NCI-H2196 treated with DMSO at 0.1 percent for 48 hours (cell line): ENCODE measurements at regions not wholly inside any gene's neighbourhood (a gene's known extent, or its start where the extent isn't known, plus 50 kb on each side); places are given as distances from the start of the nearest gene placed in this dataset.
"Not testable (repeated sequence)": the region's sequence is repeated elsewhere in the genome, so short reads cannot be mapped to it uniquely, and the experiment has no call there.

Experiments
- DNase-seq: peaks from one replicate; lab custom pipeline; 2025; ENCODE audit not compliant: unreplicated experiment; lab: John Stamatoyannopoulos, UW

DNA sequence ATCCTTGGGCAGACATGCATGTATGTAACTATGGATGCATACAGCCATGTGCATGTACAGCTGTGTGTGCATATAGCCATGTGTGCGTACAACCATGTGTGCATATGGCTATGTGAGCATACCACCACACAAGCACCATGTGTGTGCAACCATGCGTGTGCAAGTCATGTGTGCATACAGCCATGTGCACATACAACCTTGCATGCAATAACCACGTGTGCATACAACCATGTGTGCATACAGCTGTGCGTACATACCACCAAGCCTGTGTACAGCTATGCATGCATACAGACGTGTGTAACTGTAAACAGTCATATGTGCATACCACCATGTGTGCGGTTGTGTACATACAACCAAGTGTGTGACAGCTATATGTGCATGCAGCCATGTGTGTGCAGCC is 186.4 kb downstream of the LAT start:
- not testable (repeated sequence) for DNase-seq

DNA sequence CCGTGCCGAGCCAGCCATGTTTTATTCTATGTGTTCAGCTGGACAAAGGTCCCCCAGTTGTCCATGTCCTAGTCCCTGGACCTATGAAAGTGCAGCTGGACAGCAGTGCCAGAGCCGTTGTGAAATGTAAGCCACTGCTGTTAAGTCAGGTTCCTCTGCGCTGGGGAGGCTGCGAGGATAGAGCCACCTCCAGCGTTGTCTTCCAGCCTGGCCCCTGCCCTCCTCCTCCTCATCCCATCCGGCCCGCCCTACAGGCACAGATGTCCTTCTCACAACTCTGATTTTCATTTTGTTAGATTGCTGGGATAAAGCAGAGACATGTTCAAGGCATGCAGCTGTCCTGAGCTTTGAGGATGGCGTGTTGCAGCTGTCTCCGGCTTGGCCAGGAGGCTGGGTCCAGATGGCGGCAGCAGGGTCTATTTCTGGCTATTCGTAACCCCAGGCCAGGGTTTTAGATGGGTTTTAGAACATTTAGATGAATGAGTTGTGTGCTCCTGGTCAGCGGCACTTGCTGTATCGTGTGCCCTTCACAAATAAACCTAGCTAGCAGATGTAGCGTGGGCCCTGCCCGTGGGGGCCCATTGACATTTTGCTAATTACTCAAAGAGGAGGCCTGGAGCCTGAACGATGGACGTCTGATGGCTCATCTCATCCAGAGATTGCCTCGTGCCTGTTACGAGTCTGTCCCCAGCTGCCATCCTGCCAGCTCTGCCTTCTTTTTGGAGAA is 185.7 kb downstream of the LAT start:
- DNase-seq, result not testable (repeated sequence)

DNA sequence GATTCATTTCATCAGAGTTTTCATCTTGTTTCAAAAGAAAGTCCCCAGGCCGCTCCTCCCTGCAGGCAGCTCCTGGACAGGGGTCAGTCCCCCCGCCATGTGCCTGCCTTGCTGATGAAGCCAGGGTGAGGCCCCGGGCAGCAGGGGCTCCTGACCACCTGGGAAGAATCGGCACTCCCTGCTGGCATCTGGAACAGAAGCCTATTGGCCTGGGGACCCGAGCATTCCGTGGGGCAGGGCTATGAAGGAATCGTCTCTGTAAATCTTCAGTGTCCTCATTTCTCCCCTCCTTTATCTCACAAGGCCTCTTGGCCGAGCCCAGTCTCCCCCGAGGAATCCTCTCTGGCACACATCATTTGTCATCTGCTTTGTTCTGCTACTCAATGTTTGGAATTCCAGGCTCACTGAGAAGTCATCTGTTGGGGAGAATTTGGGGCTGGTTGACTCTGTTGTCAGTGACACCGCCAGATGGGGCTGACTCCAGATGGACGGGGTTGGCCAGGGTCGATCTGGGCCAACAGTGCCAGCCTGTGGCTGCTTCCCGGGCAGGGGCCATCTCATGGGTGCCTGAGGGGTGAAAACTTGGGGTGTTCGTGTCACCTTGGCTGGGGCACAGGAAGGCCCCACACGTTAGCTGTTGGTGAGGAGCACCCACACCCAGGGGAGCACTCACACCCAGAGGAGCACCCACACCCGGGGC is 184.6 kb downstream of the LAT start:
- not testable (repeated sequence) for DNase-seq

DNA sequence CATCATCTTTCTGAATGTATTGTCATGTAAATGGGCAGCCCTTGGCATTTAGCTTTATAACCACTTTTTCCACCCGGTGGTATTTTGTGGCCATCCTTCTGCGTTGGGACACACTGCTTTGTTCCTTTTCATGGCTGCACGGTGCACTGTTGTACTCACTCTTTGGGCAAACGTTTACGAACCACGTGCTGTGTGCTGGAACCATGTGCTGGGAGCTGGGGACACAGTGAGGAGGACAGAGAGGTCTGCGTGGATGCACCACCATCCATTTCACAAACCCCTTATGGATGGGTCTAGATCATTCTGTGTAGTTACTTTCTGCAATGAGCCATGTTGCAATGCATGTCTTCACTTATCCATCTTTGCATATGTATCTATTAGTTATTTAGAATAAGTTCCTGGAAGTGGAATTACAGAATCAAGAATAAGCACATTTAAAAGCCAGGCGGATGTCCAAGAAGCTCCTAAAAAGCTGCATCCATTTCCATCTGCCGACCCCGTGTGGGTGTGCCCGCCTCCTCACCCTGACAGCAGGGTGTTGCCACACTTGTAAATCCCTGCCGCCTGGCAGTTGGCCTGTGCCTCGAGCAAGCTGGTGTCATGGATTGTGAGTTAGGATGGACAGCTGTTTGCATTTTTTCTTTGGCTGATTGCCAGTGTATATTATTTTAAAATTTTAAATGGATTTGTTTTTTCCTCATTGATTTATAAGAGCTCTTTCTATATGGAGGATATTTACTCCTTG is 183.8 kb downstream of the LAT start:
- DNase-seq, result not testable (repeated sequence)

DNA sequence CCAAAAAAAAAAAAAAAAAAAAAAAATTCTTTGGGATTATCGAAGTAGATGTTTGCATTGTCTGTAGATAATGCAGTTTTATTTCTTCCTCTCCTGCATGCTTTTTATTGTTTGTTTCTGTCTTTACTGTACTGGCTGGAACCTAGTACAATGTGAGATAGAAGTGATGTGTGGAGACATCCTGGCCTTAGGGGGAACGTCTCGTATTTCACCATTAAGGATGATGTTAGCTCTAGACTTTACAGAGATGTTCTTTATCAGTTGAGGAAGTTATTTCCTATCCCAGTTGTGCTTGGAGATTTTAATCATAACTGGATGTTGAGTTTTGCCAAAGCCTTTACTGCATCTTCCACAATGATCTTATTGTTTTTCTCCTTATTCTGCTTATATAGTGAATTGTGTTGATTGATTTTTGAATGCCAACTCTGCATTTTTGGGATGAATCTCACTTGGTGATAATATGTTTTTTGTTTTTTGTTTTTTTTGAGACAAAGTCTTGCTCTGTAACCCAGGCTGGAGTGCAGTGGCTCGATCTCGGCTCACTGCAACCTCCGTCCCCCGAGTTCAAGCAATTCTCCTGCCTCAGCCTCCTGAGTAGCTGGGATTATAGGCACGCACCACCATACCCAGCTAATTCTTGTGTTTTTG is 179.7 kb downstream of the LAT start:
- not testable (repeated sequence) for DNase-seq

DNA sequence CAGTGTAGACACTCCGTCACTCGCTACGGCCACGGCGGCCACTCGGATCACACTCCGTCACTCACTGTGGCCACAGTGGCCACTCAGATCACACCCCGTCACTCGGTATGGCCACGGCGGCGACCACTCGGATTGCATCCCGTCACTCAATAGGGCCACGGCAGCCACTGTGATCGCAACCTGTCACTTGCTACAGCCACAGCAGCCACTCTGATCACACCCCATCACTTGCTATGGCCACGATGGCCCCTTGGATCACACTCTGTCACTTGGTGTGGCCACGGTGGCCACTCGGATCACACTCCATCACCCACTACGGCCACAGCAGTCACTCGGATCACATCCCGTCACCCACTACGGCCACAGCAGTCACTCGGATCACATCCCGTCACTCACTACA is 175.3 kb downstream of the LAT start:
- DNase-seq, result not testable (repeated sequence)

DNA sequence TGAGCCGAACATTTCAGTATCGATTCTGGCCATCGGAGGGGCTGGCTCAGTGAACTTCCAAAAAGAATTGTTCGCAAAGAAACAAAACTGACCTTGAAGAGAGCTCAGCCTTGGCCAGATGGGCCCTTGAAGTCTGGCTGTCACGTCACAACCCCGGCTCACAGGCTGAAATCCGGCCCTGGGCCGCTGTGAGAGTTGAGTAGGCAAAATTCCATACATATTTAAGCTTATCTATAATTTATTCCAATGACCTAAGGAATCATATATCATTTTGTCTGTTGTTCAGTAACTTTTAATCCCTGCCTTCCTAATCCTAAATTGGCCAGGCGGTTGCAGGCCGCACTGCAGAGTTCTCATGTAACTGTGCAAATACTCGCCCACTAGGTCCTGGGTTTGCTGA is 174.8 kb downstream of the LAT start:
- DNase-seq, result not testable (repeated sequence)

DNA sequence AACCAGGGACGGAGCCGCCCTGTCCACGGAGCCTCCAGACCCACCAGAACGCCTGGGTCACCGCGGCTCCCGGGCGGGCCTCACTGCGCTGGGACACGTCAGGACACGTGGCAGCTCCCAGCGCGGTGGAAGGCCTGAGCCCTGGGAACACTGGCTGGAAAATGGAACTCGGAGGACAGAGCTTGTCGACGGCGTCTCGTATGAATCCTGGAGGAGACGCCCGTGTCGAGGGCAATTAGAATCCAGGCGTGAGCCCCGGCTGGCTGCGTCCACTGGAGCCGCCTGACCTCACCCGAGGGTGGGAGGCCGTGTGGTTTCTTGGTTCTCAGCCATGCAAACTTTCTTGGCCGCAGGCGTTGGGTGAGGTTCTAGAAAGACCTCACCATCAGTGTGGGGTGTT is 173.9 kb downstream of the LAT start:
- no peak for DNase-seq

DNA sequence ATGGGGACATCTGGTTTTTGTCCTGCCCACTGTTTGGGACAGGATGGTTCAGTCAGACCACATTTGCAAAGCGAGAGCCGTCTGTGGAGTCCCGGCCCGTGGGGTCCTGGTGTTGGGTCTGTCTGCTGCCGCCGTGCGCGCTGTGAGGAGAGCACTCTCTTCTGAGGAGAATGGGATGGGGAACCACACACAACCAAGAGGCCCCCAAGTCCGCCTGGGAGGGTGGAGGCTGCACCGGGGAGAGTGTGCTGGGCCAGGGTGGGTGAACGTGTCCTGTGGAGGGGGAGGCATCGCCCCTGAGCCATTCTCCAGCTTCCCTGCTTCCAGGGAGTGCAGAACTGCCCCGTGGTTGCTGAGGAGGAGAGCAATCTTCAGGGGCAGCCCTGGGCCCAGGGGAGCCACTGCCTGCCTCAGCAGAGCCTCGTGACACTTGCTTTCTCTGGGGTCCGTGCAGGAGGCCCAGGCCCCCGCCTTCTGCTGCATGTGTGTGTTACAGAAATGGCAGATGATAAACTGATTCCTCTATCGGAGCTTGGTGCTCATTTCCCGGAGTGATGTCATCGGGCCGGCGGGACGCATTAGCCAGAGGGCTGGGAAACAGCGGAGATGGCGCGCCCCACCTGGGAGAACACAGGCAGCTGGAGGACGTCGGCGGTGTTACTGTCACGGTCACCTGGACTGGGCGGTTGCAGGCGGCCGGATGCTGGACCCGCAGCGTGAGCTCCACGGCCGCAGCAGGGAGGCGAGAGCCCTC is 173.4 kb downstream of the LAT start:
- DNase-seq, result not testable (repeated sequence)

DNA sequence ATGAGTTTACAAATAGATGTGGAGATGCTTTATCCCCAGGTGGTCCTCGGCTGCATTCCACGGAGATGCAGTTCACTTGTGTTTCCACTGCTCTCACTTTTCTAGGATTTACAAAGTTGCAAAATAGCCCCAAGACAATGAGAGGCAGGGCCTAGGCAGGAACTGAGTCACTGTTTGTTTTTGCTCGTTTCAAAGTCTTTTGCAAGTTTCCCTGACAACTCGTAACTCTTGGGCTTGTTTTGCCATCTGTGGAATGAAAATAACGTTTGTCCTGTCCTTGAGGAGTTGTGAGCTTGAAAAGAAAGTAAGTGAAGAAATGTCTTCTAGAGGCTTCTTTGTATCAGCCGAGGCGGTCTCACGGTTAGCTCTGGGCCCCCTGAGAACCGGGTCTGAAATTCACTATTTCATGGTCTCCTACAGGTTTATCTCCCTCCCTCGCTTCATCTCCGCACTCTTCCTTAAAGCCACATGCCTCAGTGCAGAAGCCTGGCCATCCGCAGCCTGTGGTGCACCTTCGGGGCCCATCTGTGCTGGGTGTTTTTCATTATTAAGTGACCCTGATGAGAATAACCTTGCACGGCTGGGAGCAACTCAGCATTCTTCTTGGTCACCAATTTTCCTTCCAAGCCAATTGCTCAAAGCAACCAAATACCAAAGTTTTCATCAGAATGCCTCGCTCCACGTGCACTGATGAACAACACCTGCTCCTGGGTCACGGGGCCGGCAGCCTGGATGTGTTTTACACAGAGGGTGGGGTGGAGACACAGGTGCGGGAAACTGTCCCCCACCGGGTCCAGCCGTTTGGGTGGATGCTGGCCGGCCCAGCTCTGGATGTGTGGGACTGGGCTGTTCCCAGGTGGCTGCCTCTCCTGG is 172.4 kb downstream of the LAT start:
- DNase-seq, result not testable (repeated sequence)

DNA sequence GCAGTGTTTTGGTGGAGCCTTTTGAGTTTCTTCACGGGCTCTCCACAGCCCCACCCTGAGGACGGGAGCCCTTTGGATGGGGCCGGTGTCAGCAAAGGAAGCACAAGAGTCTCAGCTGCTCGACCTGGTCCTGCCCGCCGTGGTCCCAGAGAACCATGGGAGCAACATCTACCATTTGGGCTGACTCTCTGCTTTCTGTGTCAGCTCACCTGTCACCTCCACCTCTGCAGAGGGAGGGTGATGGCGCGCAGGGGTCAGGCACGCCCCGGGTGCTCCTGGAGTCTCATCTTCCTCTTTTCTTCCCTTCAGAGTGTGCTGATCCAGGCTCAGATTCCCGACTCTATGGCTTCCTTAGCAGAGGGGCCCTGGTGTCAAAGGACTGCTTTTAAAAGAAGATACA is 171.7 kb downstream of the LAT start:
- DNase-seq, result no peak

DNA sequence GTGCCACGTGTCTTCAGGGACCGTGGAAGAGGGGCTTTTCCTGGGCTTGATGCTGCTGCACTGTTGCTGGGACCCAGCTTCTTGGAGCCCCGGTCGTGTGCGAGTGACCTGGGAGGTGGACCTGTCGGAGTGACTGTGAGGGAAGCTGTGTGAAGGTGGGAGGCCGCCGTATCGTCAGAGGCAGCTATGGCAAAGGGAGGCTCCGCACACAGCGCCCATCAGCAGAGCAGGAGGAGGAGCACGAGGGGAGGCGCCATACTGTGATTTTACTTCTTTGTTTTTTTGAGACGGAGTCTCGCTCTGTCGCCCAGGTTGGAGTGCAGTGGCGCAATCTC is 171.0 kb downstream of the LAT start:
- not testable (repeated sequence) for DNase-seq

DNA sequence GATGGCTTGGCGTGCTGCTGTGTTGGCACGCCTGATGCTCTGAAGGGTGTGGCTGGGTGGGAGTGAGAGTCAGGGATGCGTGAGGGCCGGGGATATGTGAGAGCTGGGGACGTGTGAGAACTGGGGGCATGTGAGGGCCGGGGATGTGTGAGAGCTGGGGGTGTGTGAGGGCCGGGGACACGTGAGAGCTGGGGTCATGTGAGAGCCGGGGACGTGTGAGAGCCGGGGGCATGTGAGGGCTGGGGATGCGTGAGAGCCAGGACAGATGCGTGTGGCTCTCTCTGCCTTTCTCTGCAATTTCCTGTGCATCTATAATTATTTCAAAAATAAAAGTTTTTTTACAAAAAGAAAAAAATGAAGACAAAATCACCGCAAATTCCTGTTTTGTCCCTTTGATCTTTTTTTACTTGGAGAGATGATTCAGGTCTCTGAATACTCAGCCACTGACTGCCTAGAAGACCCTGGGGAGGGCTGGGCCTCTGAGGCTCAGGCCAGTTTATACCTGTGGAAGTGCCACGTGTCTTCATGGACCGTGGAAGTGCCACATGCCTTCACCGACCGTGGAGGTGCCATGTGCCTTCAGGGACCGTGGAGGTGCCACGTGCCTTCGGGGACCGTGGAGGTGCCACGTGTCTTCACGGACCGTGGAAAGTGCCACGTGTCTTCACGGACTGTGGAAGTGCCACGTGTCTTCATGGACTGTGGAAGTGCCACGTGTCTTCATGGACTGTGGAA is 170.4 kb downstream of the LAT start:
- not testable (repeated sequence) for DNase-seq

DNA sequence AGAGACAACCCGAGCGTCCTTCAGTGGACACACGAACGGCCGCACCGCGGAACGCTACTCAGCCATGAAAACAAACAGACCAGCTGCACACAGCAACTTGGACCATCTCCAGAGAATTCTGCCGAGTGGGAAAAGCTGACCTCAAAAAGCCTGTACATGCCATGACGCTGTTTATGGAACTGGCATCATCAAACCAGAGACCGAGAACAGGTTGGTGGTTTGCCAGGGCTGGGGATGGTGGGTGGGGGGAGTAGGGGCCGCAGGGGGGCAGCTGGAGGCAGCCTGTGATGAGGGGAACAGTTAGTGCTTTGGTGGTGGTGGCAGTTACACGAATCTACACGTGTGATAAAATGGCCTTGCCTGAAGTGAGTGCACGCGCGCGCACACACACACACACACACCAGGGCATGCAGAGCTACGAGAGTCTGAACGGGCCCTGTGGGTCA is 169.8 kb downstream of the LAT start:
- no peak for DNase-seq

DNA sequence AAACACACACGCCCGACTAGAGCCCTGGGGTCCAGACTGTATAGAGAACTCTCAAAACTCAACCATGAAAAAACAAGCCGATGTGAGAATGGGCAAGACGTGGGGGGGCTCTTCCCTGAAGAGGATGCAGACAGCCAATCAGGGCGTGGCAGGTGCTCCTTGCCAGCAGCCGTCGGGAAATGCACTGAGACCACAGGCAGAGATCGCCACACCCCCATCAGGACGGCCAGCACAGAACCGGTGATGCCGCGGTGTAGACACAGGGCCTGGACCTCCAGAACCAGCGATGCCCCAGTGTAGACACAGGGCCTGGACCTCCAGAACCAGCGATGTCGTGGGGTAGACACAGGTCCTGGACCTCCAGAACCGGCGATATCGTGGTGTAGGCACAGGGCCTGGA is 169.2 kb downstream of the LAT start:
- no peak for DNase-seq

DNA sequence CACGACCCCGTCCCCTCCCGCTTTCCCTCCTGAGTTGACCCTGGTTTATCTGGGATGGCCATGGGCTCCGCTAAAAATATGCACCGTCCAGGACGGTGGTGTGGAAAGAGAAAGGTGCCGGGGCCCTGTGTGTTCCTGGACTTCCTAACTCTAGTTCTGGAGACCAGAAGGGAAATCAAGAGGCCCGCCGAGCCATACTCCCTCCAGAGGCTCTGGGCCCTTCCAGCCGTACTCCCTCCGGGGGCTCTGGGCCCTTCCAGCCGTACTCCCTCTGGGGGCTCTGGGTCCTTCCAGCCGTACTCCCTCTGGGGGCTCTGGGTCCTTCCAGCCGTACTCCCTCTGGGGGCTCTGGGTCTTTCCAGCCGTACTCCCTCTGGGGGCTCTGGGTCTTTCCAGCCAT is 168.5 kb downstream of the LAT start:
- not testable (repeated sequence) for DNase-seq

DNA sequence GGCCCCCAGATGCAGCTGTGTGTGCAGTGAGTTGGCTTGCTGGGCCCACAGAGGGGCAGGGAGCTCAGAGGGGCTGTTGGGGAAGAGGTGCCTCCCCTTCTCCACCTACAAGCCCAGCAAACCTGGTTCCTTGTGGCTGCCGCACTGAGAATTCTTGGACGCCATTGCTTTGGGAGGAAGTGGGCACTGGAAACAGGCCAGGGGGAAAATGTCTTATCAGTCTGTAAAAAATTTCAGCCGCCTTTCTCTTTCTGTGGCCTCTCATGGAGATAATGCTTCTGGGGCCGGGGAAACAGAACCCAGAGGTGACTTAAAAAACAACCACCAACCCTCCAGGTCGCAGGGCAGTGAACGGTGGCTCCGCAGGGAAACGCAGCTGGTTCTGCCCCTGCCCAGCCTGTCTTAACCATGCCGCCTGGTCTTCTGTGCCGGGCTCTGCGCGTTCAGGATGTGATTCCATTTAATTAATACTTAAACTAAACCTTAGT is 167.7 kb downstream of the LAT start:
- not testable (repeated sequence) for DNase-seq

DNA sequence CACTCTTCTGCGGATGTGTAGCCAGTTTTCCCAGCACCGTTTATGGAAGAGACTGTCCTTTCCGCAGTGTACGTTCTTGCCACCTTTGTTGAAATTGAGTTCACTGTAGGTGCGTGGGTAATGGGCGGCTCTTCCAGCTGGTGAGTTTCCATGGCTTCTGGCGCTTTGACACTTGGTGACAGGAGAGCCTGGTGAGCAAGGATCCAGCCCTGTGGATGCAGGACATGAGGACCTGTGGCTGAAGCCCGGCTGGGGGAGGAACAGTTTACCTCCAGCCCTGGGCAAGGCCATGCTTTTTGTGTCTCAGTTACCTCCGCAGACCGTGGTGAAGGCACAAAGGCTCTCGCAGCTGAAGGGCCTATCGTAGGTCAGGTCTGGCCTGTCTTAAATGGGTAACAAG is 166.5 kb downstream of the LAT start:
- no peak for DNase-seq

DNA sequence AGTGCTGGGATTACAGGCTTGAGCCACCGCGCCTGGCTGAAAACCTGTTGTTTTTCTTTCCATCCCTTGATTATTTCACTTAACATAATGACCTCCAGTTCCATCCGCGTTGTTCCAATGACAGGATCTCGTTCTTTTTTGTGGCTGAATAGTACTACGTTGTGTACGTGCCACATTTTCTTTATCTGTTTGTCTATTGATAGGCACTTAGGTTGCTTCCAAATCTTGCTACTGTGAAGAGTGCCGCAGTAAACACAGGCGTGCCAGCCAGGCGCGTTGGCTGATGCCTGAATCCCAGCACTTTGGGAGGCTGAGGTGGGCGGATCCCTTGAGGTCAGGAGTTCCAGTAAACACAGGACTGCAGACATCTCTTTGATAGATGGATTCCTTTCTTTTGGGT is 165.1 kb downstream of the LAT start:
- not testable (repeated sequence) for DNase-seq
